ENCODE measurements at regions not wholly inside any gene's neighbourhood (a gene's known extent, or its start where the extent isn't known, plus 50 kb on each side); places are given as distances from the start of the nearest gene placed in this dataset.
"Not testable (repeated sequence)": the region's sequence is repeated elsewhere in the genome, so short reads cannot be mapped to it uniquely, and the experiment has no call there.

- 97% methylated on average over 18 of the region's 32 CpGs for WGBS (ENCODE audit: insufficient coverage)
- CTCF ChIA-PET; H3K4me1 ChIP-seq (ENCODE audit: control extremely low read depth in 1 of 4, control insufficient read depth in 4 of 4, insufficient read depth in 4 of 4, low read length in 3 of 4); POLR2A ChIA-PET; H3K27me3 ChIP-seq (replicated peaks in 2 of 5; ENCODE audit: control insufficient read depth in 4 of 5, insufficient read depth in 5 of 5, low read length in 4 of 5); H3K27ac ChIP-seq (ENCODE audit: insufficient read depth in 1 of 2, low read depth in 1 of 2, low read length in 2 of 2, poor library complexity in 1 of 2, severe bottlenecking in 2 of 2); H3K9me3 ChIP-seq (ENCODE audit: control extremely low read depth in 1 of 5, control insufficient read depth in 4 of 5, insufficient read depth in 2 of 5, low read depth in 1 of 5, low read length in 4 of 5); H3K4me3 ChIP-seq (ENCODE audit: control insufficient read depth in 1 of 7, extremely low read depth in 1 of 7, insufficient read depth in 4 of 7, low read depth in 2 of 7, low read length in 6 of 7); DNase-seq; H3K36me3 ChIP-seq (ENCODE audit: control insufficient read depth in 4 of 4, insufficient read depth in 4 of 4, low read length in 3 of 4): not testable (repeated sequence)
These were observed 54.0 kb upstream of the WWC2 start for GRCh38 chr4:183044924-183045640.

- H3K36me3 ChIP-seq (ENCODE audit: control insufficient read depth in 4 of 4, insufficient read depth in 4 of 4, low read length in 3 of 4) = no peaks in the 10 kb centered on the region
- no peak overlapping the region for H3K27ac ChIP-seq (ENCODE audit: insufficient read depth in 1 of 2, low read depth in 1 of 2, low read length in 2 of 2, poor library complexity in 1 of 2, severe bottlenecking in 2 of 2)
- no peak overlapping the region for H3K4me3 ChIP-seq (ENCODE audit: control insufficient read depth in 1 of 7, extremely low read depth in 1 of 7, insufficient read depth in 4 of 7, low read depth in 2 of 7, low read length in 6 of 7)
- H3K4me1 ChIP-seq (ENCODE audit: control extremely low read depth in 1 of 4, control insufficient read depth in 4 of 4, insufficient read depth in 4 of 4, low read length in 3 of 4) = no peaks in the 10 kb centered on the region
- 100% methylated on average over 1 of the region's 3 CpGs for whole genome bisulfite sequencing (ENCODE audit: insufficient coverage)
- peaks cover 0 to 2% (median 0%) of the 10 kb centered on the region in 5 experiments for H3K27me3 ChIP-seq (replicated peaks in 2 of 5; ENCODE audit: control insufficient read depth in 4 of 5, insufficient read depth in 5 of 5, low read length in 4 of 5)
- no peak for DNase-seq
- H3K9me3 ChIP-seq (ENCODE audit: control extremely low read depth in 1 of 5, control insufficient read depth in 4 of 5, insufficient read depth in 2 of 5, low read depth in 1 of 5, low read length in 4 of 5) = no peaks in the 10 kb centered on the region
- ChIA-PET POLR2A (no interaction called here), CTCF (no interaction called here)
These were observed 60.6 kb upstream of the WWC2 start for GRCh38 chr4:183038436-183038835.

- Histone ChIP-seq H3K4me3 (ENCODE audit: control insufficient read depth in 1 of 7, extremely low read depth in 1 of 7, insufficient read depth in 4 of 7, low read depth in 2 of 7, low read length in 6 of 7) (no peak overlapping the region), H3K36me3 (ENCODE audit: control insufficient read depth in 4 of 4, insufficient read depth in 4 of 4, low read length in 3 of 4) (no peaks in the 10 kb centered on the region), H3K27ac (ENCODE audit: insufficient read depth in 1 of 2, low read depth in 1 of 2, low read length in 2 of 2, poor library complexity in 1 of 2, severe bottlenecking in 2 of 2) (no peak overlapping the region), H3K9me3 (ENCODE audit: control extremely low read depth in 1 of 5, control insufficient read depth in 4 of 5, insufficient read depth in 2 of 5, low read depth in 1 of 5, low read length in 4 of 5) (no peaks in the 10 kb centered on the region), H3K4me1 (ENCODE audit: control extremely low read depth in 1 of 4, control insufficient read depth in 4 of 4, insufficient read depth in 4 of 4, low read length in 3 of 4) (no peaks in the 10 kb centered on the region), H3K27me3 (replicated peaks in 2 of 5; ENCODE audit: control insufficient read depth in 4 of 5, insufficient read depth in 5 of 5, low read length in 4 of 5) (peaks cover 0 to 2% (median 0%) of the 10 kb centered on the region in 5 experiments)
- ChIA-PET POLR2A (no interaction called here), CTCF (interaction anchor here (1.5 kb wide), 1 partner anchor 97 kb away, joined by 4 read pairs; no protein-coding TSS in a partner anchor)
- WGBS (ENCODE audit: insufficient coverage) = 81% methylated on average over 6 of the region's 7 CpGs
- no peak for DNase-seq
These were observed 63.2 kb upstream of the WWC2 start for GRCh38 chr4:183035726-183036415.

GRCh38 chr4:183035256-183035655, 63.8 kb upstream of the WWC2 start:
- Histone ChIP-seq H3K4me3 (ENCODE audit: control insufficient read depth in 1 of 7, extremely low read depth in 1 of 7, insufficient read depth in 4 of 7, low read depth in 2 of 7, low read length in 6 of 7) (no peak overlapping the region), H3K27ac (ENCODE audit: insufficient read depth in 1 of 2, low read depth in 1 of 2, low read length in 2 of 2, poor library complexity in 1 of 2, severe bottlenecking in 2 of 2) (no peak overlapping the region), H3K27me3 (replicated peaks in 2 of 5; ENCODE audit: control insufficient read depth in 4 of 5, insufficient read depth in 5 of 5, low read length in 4 of 5) (peaks cover 0 to 2% (median 0%) of the 10 kb centered on the region in 5 experiments), H3K9me3 (ENCODE audit: control extremely low read depth in 1 of 5, control insufficient read depth in 4 of 5, insufficient read depth in 2 of 5, low read depth in 1 of 5, low read length in 4 of 5) (no peaks in the 10 kb centered on the region), H3K4me1 (ENCODE audit: control extremely low read depth in 1 of 4, control insufficient read depth in 4 of 4, insufficient read depth in 4 of 4, low read length in 3 of 4) (no peaks in the 10 kb centered on the region), H3K36me3 (ENCODE audit: control insufficient read depth in 4 of 4, insufficient read depth in 4 of 4, low read length in 3 of 4) (no peaks in the 10 kb centered on the region)
- CTCF ChIA-PET = interaction anchor here (1.5 kb wide), 1 partner anchor 97 kb away, joined by 4 read pairs; no protein-coding TSS in a partner anchor
- 97% methylated on average over 5 of the region's 5 CpGs for WGBS (ENCODE audit: insufficient coverage)
- no peak for DNase-seq
- POLR2A ChIA-PET = no interaction called here

GRCh38 chr4:183030823-183031222, 68.2 kb upstream of the WWC2 start:
- DNase-seq = no peak
- CTCF ChIA-PET = interaction anchor here (1.2 to 1.4 kb wide), 2 partner anchors 23 to 226 kb away, joined by 3 read pairs; no protein-coding TSS in a partner anchor
- Histone ChIP-seq H3K27ac (ENCODE audit: insufficient read depth in 1 of 2, low read depth in 1 of 2, low read length in 2 of 2, poor library complexity in 1 of 2, severe bottlenecking in 2 of 2) (no peak overlapping the region), H3K36me3 (ENCODE audit: control insufficient read depth in 4 of 4, insufficient read depth in 4 of 4, low read length in 3 of 4) (no peaks in the 10 kb centered on the region), H3K4me1 (ENCODE audit: control extremely low read depth in 1 of 4, control insufficient read depth in 4 of 4, insufficient read depth in 4 of 4, low read length in 3 of 4) (no peaks in the 10 kb centered on the region), H3K27me3 (replicated peaks in 2 of 5; ENCODE audit: control insufficient read depth in 4 of 5, insufficient read depth in 5 of 5, low read length in 4 of 5) (peaks cover 0 to 2% (median 0%) of the 10 kb centered on the region in 5 experiments), H3K4me3 (ENCODE audit: control insufficient read depth in 1 of 7, extremely low read depth in 1 of 7, insufficient read depth in 4 of 7, low read depth in 2 of 7, low read length in 6 of 7) (no peak overlapping the region), H3K9me3 (ENCODE audit: control extremely low read depth in 1 of 5, control insufficient read depth in 4 of 5, insufficient read depth in 2 of 5, low read depth in 1 of 5, low read length in 4 of 5) (no peaks in the 10 kb centered on the region)
- WGBS (ENCODE audit: insufficient coverage) = 100% methylated on average over 4 of the region's 4 CpGs
- POLR2A ChIA-PET = no interaction called here

GRCh38 chr4:183030309-183030708, 68.7 kb upstream of the WWC2 start:
- DNase-seq = no peak
- Histone ChIP-seq H3K9me3 (ENCODE audit: control extremely low read depth in 1 of 5, control insufficient read depth in 4 of 5, insufficient read depth in 2 of 5, low read depth in 1 of 5, low read length in 4 of 5) (no peaks in the 10 kb centered on the region), H3K36me3 (ENCODE audit: control insufficient read depth in 4 of 4, insufficient read depth in 4 of 4, low read length in 3 of 4) (no peaks in the 10 kb centered on the region), H3K4me1 (ENCODE audit: control extremely low read depth in 1 of 4, control insufficient read depth in 4 of 4, insufficient read depth in 4 of 4, low read length in 3 of 4) (no peaks in the 10 kb centered on the region), H3K4me3 (ENCODE audit: control insufficient read depth in 1 of 7, extremely low read depth in 1 of 7, insufficient read depth in 4 of 7, low read depth in 2 of 7, low read length in 6 of 7) (no peak overlapping the region), H3K27me3 (replicated peaks in 2 of 5; ENCODE audit: control insufficient read depth in 4 of 5, insufficient read depth in 5 of 5, low read length in 4 of 5) (peaks cover 0 to under 1% (median 0%) of the 10 kb centered on the region in 5 experiments), H3K27ac (ENCODE audit: insufficient read depth in 1 of 2, low read depth in 1 of 2, low read length in 2 of 2, poor library complexity in 1 of 2, severe bottlenecking in 2 of 2) (no peak overlapping the region)
- WGBS (ENCODE audit: insufficient coverage) = 90% methylated on average over 1 of the region's 1 CpG
- POLR2A ChIA-PET = no interaction called here
- CTCF ChIA-PET = interaction anchor here (1.2 to 1.4 kb wide), 2 partner anchors 23 to 226 kb away, joined by 3 read pairs; no protein-coding TSS in a partner anchor

GRCh38 chr4:183029365-183029764, 69.7 kb upstream of the WWC2 start:
- Histone ChIP-seq H3K36me3 (ENCODE audit: control insufficient read depth in 4 of 4, insufficient read depth in 4 of 4, low read length in 3 of 4) (no peaks in the 10 kb centered on the region), H3K27me3 (replicated peaks in 2 of 5; ENCODE audit: control insufficient read depth in 4 of 5, insufficient read depth in 5 of 5, low read length in 4 of 5) (no peaks in the 10 kb centered on the region), H3K4me1 (ENCODE audit: control extremely low read depth in 1 of 4, control insufficient read depth in 4 of 4, insufficient read depth in 4 of 4, low read length in 3 of 4) (no peaks in the 10 kb centered on the region), H3K27ac (ENCODE audit: insufficient read depth in 1 of 2, low read depth in 1 of 2, low read length in 2 of 2, poor library complexity in 1 of 2, severe bottlenecking in 2 of 2) (no peak overlapping the region), H3K4me3 (ENCODE audit: control insufficient read depth in 1 of 7, extremely low read depth in 1 of 7, insufficient read depth in 4 of 7, low read depth in 2 of 7, low read length in 6 of 7) (no peak overlapping the region), H3K9me3 (ENCODE audit: control extremely low read depth in 1 of 5, control insufficient read depth in 4 of 5, insufficient read depth in 2 of 5, low read depth in 1 of 5, low read length in 4 of 5) (no peaks in the 10 kb centered on the region)
- CTCF ChIA-PET = no interaction called here
- POLR2A ChIA-PET = no interaction called here
- DNase-seq = no peak
- 83% methylated on average over 2 of the region's 4 CpGs for WGBS (ENCODE audit: insufficient coverage)
